A549 (cell line): ENCODE measurements at regions not wholly inside any gene's neighbourhood (a gene's known extent, or its start where the extent isn't known, plus 50 kb on each side); places are given as distances from the start of the nearest gene placed in this dataset.

Experiments
- EHMT2 ChIP-seq: fragments of 200-600 bp; sonication (generic); IDR thresholded peaks from 2 replicates; pipeline ENCODE4 v1.6.1; 2016; ENCODE audit warnings: antibody characterized with exemption, low read depth, mild to moderate bottlenecking, moderate library complexity
- EP300 ChIP-seq, 2 experiments: fragments of >200 bp; sonication (Bioruptor Twin); formaldehyde crosslinking; IDR thresholded peaks; 2 replicates in 1 of 2; 3 replicates in 1 of 2; pipeline ENCODE4 v1.6.1; 2016 to 2017
- JUNB ChIP-seq: fragments of >200 bp; sonication (Bioruptor Twin); formaldehyde crosslinking; IDR thresholded peaks from 2 replicates; pipeline ENCODE4 v1.6.1; 2016
- MAFK ChIP-seq: fragments of 450-650 bp; IDR thresholded peaks from 2 replicates; pipeline ENCODE4 v1.6.1; 2014; ENCODE audit not compliant: partially characterized antibody
- RAD21 ChIP-seq, 2 experiments: fragments of >200 bp in 1 of 2; sonication (Bioruptor Twin) in 1 of 2; formaldehyde crosslinking in 1 of 2; IDR thresholded peaks in 1 of 2; conservative IDR thresholded peaks in 1 of 2; 2 replicates in 1 of 2; 3 replicates in 1 of 2; pipeline ENCODE4 v1.6.1; 2012 to 2018; ENCODE audit warnings: inconsistent platforms in 1 of 2
- TF ChIP-seq, protein P1 (sequence below): fragments of >200 bp; sonication (Bioruptor Twin); formaldehyde crosslinking; IDR thresholded peaks from 3 replicates; pipeline ENCODE4 v1.5.1; 2016
- TF ChIP-seq, protein P2 (sequence below): fragments of >200 bp; sonication (Bioruptor Twin); formaldehyde crosslinking; IDR thresholded peaks from 2 replicates; pipeline ENCODE4 v1.6.1; 2016
- TF ChIP-seq, protein P3 (sequence below): IDR thresholded peaks from 2 replicates; pipeline ENCODE4 v1.6.1; 2012
- TF ChIP-seq, protein P4 (sequence below): IDR thresholded peaks from 2 replicates; pipeline ENCODE4 v1.6.1; 2012

DNA sequence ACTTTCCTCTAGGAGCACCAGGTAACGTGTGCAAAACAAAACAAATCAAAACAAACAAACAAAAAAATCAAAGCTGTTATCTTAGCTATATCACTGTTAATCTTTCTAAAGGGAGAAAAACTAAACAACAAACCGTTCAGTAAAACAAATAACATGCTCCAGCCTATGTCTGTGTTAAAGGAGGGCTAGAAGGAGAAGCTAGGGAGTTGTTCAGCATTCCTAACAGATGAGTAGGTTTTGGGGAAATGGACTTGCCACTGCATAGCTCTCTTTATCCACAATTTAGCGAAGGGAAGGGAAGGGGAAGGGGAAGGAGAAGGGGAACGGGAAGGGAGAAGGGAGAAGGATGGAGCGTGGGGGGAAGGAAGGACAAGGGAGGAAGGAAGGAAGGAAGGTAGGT, 134.2 kb upstream of the AKR1E2 start:
- TF ChIP-seq, protein P1, sequence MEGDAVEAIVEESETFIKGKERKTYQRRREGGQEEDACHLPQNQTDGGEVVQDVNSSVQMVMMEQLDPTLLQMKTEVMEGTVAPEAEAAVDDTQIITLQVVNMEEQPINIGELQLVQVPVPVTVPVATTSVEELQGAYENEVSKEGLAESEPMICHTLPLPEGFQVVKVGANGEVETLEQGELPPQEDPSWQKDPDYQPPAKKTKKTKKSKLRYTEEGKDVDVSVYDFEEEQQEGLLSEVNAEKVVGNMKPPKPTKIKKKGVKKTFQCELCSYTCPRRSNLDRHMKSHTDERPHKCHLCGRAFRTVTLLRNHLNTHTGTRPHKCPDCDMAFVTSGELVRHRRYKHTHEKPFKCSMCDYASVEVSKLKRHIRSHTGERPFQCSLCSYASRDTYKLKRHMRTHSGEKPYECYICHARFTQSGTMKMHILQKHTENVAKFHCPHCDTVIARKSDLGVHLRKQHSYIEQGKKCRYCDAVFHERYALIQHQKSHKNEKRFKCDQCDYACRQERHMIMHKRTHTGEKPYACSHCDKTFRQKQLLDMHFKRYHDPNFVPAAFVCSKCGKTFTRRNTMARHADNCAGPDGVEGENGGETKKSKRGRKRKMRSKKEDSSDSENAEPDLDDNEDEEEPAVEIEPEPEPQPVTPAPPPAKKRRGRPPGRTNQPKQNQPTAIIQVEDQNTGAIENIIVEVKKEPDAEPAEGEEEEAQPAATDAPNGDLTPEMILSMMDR = no peak
- TF ChIP-seq, protein P2, sequence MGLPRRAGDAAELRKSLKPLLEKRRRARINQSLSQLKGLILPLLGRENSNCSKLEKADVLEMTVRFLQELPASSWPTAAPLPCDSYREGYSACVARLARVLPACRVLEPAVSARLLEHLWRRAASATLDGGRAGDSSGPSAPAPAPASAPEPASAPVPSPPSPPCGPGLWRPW = no peak
- no peak for TF ChIP-seq EHMT2
- TF ChIP-seq MAFK = no peak
- TF ChIP-seq, protein P3, sequence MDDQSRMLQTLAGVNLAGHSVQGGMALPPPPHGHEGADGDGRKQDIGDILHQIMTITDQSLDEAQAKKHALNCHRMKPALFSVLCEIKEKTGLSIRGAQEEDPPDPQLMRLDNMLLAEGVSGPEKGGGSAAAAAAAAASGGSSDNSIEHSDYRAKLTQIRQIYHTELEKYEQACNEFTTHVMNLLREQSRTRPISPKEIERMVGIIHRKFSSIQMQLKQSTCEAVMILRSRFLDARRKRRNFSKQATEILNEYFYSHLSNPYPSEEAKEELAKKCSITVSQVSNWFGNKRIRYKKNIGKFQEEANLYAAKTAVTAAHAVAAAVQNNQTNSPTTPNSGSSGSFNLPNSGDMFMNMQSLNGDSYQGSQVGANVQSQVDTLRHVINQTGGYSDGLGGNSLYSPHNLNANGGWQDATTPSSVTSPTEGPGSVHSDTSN = no peak
- TF ChIP-seq JUNB = no peak
- TF ChIP-seq, protein P4, sequence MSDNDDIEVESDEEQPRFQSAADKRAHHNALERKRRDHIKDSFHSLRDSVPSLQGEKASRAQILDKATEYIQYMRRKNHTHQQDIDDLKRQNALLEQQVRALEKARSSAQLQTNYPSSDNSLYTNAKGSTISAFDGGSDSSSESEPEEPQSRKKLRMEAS = no peak
- no peak for TF ChIP-seq RAD21 (conservative IDR thresholded peaks at IDR 0.05 in 1 of 2, IDR thresholded peaks at IDR 0.05 in 1 of 2)
- no peak for TF ChIP-seq EP300 (IDR thresholded peaks at IDR 0.05)
